Duodenal mucosa (tissue), 2 donors: ENCODE measurements at regions not wholly inside any gene's neighbourhood (a gene's known extent, or its start where the extent isn't known, plus 50 kb on each side); places are given as distances from the start of the nearest gene placed in this dataset.

Experiments
- H3K27ac ChIP-seq: one replicate; pipeline ENCODE4 v1.7.0; 2013; ENCODE audit warnings: low read depth, low read length
- H3K27me3 ChIP-seq, 2 donors: one replicate each; pipeline ENCODE4 v1.7.0; 2013; ENCODE audit warnings: low read length in 2 of 2, control low read depth in 1 of 2; ENCODE audit not compliant: insufficient read depth in 2 of 2, control insufficient read depth in 1 of 2
- H3K36me3 ChIP-seq, 2 donors: one replicate each; pipeline ENCODE4 v1.7.0; 2013; ENCODE audit warnings: low read length in 2 of 2, control low read depth in 1 of 2; ENCODE audit not compliant: insufficient read depth in 2 of 2, control insufficient read depth in 1 of 2
- H3K4me1 ChIP-seq, 2 donors: one replicate each; pipeline ENCODE4 v1.7.0; 2013; ENCODE audit warnings: low read length in 2 of 2, control low read depth in 1 of 2; ENCODE audit not compliant: insufficient read depth in 2 of 2, control insufficient read depth in 1 of 2
- H3K4me3 ChIP-seq, 2 donors: one replicate each; pipeline ENCODE4 v1.7.0; 2013; ENCODE audit warnings: low read length in 2 of 2, low read depth in 1 of 2
- H3K9ac ChIP-seq, 2 donors: one replicate each; pipeline ENCODE4 v1.7.0; 2013; ENCODE audit warnings: low read length in 2 of 2, low read depth in 1 of 2
- H3K9me3 ChIP-seq, 2 donors: one replicate each; pipeline ENCODE4 v1.7.0; 2013; ENCODE audit warnings: low read length in 2 of 2, control low read depth in 1 of 2; ENCODE audit not compliant: control insufficient read depth in 1 of 2

DNA sequence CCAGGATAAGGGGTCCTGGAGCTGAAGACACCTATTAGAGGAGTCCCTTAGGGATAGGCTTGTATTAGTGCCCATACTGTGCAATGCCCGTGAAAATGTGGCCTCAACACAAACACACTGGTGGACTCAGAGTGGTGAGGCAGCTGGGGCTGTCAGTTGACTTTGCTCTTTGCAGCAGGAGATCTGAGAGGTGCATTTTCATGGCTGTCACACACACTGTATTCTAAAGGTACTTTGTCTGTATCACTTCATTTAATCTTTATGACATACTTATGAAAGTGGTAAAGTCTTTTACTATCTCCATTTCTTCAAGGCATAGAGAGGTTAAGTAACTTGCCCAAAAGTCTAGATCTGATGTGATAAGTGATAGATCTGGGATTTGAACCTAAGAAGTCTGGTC lies 55.1 kb upstream of the GCFC2 start:
- H3K36me3 ChIP-seq, result no peaks in the 10 kb centered on the region
- no peak overlapping the region for H3K27ac ChIP-seq
- H3K4me3 ChIP-seq, result no peak overlapping the region
- H3K27me3 ChIP-seq, result no peaks in the 10 kb centered on the region
- no peak overlapping the region for H3K9ac ChIP-seq
- H3K4me1 ChIP-seq, result no peaks in the 10 kb centered on the region
- H3K9me3 ChIP-seq, result no peaks in the 10 kb centered on the region

- Histone ChIP-seq H3K9ac (no peak overlapping the region), H3K27me3 (no peaks in the 10 kb centered on the region), H3K4me1 (no peaks in the 10 kb centered on the region), H3K27ac (no peak overlapping the region), H3K9me3 (no peaks in the 10 kb centered on the region), H3K36me3 (no peaks in the 10 kb centered on the region), H3K4me3 (no peak overlapping the region)
Measured at GRCh38 chr2:75764611-75765010, 53.9 kb upstream of the GCFC2 start.
